Esophagus muscularis mucosa (tissue), 4 donors: ENCODE measurements at regions not wholly inside any gene's neighbourhood (a gene's known extent, or its start where the extent isn't known, plus 50 kb on each side); places are given as distances from the start of the nearest gene placed in this dataset.

ENCODE experiments used
- CTCF ChIP-seq, 3 experiments: fragments of 200-600 bp in 2 of 3; fragments of 450-650 bp in 1 of 3; sonication (generic) in 2 of 3; IDR thresholded peaks; one replicate each; pipeline ENCODE4 v1.5.1; 2017 to 2019; ENCODE audit warnings: antibody characterized with exemption in 3 of 3, mild to moderate bottlenecking in 2 of 3, moderate library complexity in 1 of 3
- EP300 ChIP-seq: sonication (generic); formaldehyde crosslinking; IDR thresholded peaks from one replicate; pipeline ENCODE4 v1.6.1; 2017; ENCODE audit warnings: antibody characterized with exemption
- POLR2AphosphoS5 ChIP-seq, 2 donors: sonication (generic); formaldehyde crosslinking; IDR thresholded peaks; one replicate each; pipeline ENCODE4 v1.6.1; 2017; ENCODE audit warnings: antibody characterized with exemption in 2 of 2

DNA sequence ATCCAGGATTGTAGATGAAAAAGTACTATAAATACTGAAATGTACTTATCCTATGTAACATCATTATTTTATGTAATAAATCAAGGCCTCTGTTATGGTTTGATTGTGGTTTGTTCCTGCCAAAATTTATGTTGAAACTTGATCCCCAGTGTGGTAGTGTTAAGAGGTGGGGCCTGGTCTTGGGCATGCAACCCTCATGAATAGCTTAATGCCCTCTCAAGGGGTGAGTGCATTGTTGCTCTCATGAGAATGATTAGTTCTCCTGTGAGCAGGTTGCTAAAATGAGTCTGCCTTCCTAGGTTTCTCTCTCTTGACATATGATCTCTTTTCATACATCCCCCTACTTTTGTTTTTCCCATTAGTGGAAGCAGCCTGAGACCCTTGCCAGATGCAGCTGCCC is 915.4 kb downstream of the TSN start:
- TF ChIP-seq EP300 (no peak), POLR2AphosphoS5 (IDR thresholded peaks at IDR 0.05) (no peak), CTCF (IDR thresholded peaks at IDR 0.05) (no peak)
